DND-41 (cell line): ENCODE measurements at regions not wholly inside any gene's neighbourhood (a gene's known extent, or its start where the extent isn't known, plus 50 kb on each side); places are given as distances from the start of the nearest gene placed in this dataset.

Experiments used
- CTCF ChIP-seq: IDR thresholded peaks from 2 replicates; pipeline ENCODE4 v1.5.1; 2012; ENCODE audit warnings: borderline replicate concordance, low read length, moderate library complexity, mild to moderate bottlenecking; ENCODE audit not compliant: poor library complexity, severe bottlenecking; ENCODE audit errors: extremely low read depth
- EZH2 ChIP-seq: IDR thresholded peaks from 3 replicates; pipeline ENCODE4 v1.6.1; 2012; ENCODE audit warnings: borderline replicate concordance, low read depth, mild to moderate bottlenecking, moderate library complexity, low read length, inconsistent platforms; ENCODE audit not compliant: severe bottlenecking

GRCh38 chrX:69038188-69038587 lies 127.1 kb downstream of the PJA1 start:
- TF ChIP-seq EZH2 = no peak
- no peak for TF ChIP-seq CTCF
